Motor neuron (in vitro differentiated cells): ENCODE measurements at regions not wholly inside any gene's neighbourhood (a gene's known extent, or its start where the extent isn't known, plus 50 kb on each side); places are given as distances from the start of the nearest gene placed in this dataset.
"Not testable (repeated sequence)": the region's sequence is repeated elsewhere in the genome, so short reads cannot be mapped to it uniquely, and the experiment has no call there.

Experiments used
- ATAC-seq, 8 experiments: fragments of 200-7000 bp; cut with Tn5 transposase; replicated peaks in 6 of 8; 2 replicates each; pipeline ENCODE4 v1.8.0; 2021; ENCODE audit warnings: mild to moderate bottlenecking in 8 of 8, moderate library complexity in 8 of 8
- H3K27ac ChIP-seq, 2 donors: fragments of 250-450 bp; sonication (Bioruptor Pico); 2 replicates each; pipeline ENCODE4 v1.9.0; 2021; ENCODE audit warnings: antibody characterized with exemption in 2 of 2, mild to moderate bottlenecking in 2 of 2, moderate library complexity in 1 of 2
- H3K4me1 ChIP-seq, 2 donors: fragments of 250-450 bp; sonication (Bioruptor Pico); replicated peaks in 1 of 2; 2 replicates each; pipeline ENCODE4 v1.6.1; 2021; ENCODE audit warnings: antibody characterized with exemption in 2 of 2, mild to moderate bottlenecking in 2 of 2, moderate library complexity in 1 of 2
- H3K4me3 ChIP-seq, 5 donors: fragments of 250-450 bp; sonication (Bioruptor Pico); 2 replicates each; pipeline ENCODE4 v1.9.0; 2021; ENCODE audit warnings: antibody characterized with exemption in 5 of 5, mild to moderate bottlenecking in 5 of 5, moderate library complexity in 4 of 5
- WGBS, 10 experiments: fragments of 450-650 bp; shearing (Covaris generic); methylation state at CpG; one replicate each; pipeline ENCODE4 v1.0.0; 2022; 5-methylcytosine and 5-hydroxymethylcytosine counted together
- in situ Hi-C, 9 experiments: fragments of 400-800 bp; cut with MboI; loops; one replicate each; pipeline ENCODE4 v1.15.0; 2021; ENCODE audit warnings: low sequenced_read_pairs in 9 of 9, low pct_unique_long_range_greater_than_20kb in 2 of 9; ENCODE audit not compliant: unreplicated experiment in 9 of 9

- in situ Hi-C loops = no loop called here
- Histone ChIP-seq H3K4me3 (no peak overlapping the region), H3K27ac (no peak overlapping the region), H3K4me1 (peaks cover 0 to 3% of the 10 kb centered on the region in 2 donors)
- 0 to 93% (median 88%) methylated on average over 1 to 6 of the region's 14 CpGs; no CpG with 5 or more reads in 3 of the 10 experiments for WGBS, 10 experiments
- ATAC-seq = no peak
Measured at GRCh38 chr10:131829156-131829930, 71.5 kb upstream of the PPP2R2D start.

GRCh38 chr10:131830446-131831130 lies 70.2 kb upstream of the PPP2R2D start:
- Histone ChIP-seq H3K4me3 (no peak overlapping the region), H3K4me1 (no peaks in the 10 kb centered on the region), H3K27ac (no peak overlapping the region)
- in situ Hi-C loops = no loop called here
- 35 to 90% (median 78%) methylated on average over 1 to 9 of the region's 13 CpGs; no CpG with 5 or more reads in 4 of the 10 experiments for WGBS, 10 experiments
- ATAC-seq = no peak

- Histone ChIP-seq H3K27ac (no peak overlapping the region), H3K4me3 (no peak overlapping the region), H3K4me1 (no peaks in the 10 kb centered on the region)
- 94% methylated on average over 2 of the region's 14 CpGs; no CpG with 5 or more reads in 9 of the 10 experiments for WGBS, 10 experiments
- ATAC-seq = no peak
- in situ Hi-C loops = no loop called here
Measured at GRCh38 chr10:131831561-131831960, 69.2 kb upstream of the PPP2R2D start.

DNA sequence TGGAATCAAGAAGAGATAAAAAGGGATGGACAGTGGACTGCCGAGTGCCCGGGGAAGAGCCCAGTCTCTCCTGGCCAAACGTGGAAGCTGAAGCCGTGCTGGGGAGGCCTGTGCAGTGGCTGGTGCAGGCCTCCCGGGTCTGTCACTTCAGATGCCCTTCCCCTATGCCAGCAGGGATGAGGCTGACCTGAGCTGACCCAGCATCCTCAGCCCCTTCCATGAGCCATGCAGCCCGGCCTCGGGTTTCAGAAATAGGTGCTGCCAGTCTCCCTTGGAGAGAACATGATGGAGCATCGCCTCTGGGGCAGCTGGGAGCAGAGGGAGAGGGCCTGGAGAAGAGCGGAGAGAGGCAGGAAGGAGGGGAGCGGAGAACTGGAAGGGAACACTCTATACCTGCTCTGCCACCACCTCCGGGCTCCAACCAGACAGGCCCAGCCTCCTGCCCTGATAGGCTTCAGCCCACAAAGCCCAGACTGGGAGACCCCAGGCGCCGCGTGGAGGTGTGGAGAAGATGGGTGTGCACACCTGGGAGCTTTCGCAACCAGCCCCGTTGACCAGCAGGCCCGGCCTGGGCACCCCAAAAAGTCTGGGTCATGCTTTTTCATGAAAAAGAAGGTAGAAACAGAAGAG lies 68.6 kb upstream of the PPP2R2D start:
- no peaks in the 10 kb centered on the region for H3K4me1 ChIP-seq
- ATAC-seq = no peak
- in situ Hi-C loops = no loop called here
- WGBS, 10 experiments = 20 to 92% (median 76%) methylated on average over 1 to 13 of the region's 17 CpGs; no CpG with 5 or more reads in 6 of the 10 experiments
- H3K4me3 ChIP-seq = no peak overlapping the region
- H3K27ac ChIP-seq = no peak overlapping the region

GRCh38 chr10:131833013-131833412 lies 67.8 kb upstream of the PPP2R2D start:
- Histone ChIP-seq H3K4me3 (no peak overlapping the region), H3K4me1 (no peaks in the 10 kb centered on the region), H3K27ac (no peak overlapping the region)
- WGBS, 10 experiments = 17 to 100% (median 79%) methylated on average over 1 to 4 of the region's 5 CpGs; no CpG with 5 or more reads in 2 of the 10 experiments
- ATAC-seq = peak in 5 of 8 experiments; percentile 65 to 96 (median 92)
- in situ Hi-C loops = no loop called here

GRCh38 chr10:131833446-131834080 lies 67.2 kb upstream of the PPP2R2D start:
- WGBS, 10 experiments = 24 to 91% (median 84%) methylated on average over 3 to 6 of the region's 14 CpGs; no CpG with 5 or more reads in 6 of the 10 experiments
- H3K4me1 ChIP-seq = no peaks in the 10 kb centered on the region
- peak in 5 of 8 experiments; percentile 18 to 76 (median 53) for ATAC-seq

DNA sequence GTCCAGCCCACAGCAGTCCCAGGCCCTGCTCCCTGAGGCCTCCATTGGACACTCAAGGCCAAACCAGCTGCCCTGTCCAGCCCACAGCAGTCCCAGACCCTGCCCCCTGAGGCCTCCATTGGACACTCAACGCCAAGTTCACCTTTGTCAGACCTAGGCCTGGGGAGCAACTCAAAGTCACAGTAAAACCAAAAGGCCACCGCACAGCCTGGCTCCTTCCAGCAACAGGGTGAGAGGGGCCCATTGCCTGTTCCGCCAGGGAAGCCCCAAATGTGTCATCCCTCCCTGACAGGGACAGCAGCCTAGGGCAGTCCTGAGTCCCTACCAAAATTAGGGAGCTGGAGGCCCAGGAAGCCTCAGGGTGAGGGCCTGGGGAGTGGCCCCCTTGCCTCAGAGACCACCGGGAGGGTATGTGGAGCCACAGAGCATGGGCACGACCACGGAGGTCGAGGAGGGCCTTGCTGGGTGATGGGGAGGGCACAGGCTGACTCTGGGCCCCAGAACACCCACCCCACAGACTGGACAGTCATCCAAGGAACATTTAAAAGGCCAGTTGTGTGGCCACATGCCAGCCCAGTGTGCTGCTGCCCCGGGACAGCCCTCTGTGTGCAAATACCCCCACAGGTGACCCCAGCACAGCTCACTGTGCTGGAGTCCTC lies 66.5 kb upstream of the PPP2R2D start:
- Histone ChIP-seq H3K4me3 (no peak overlapping the region), H3K4me1 (no peaks in the 10 kb centered on the region), H3K27ac (no peak overlapping the region)
- ATAC-seq = no peak
- WGBS, 10 experiments = 22 to 100% methylated on average over 1 to 3 of the region's 8 CpGs; no CpG with 5 or more reads in 8 of the 10 experiments
- in situ Hi-C loops = no loop called here

More at GRCh38 chr10:131833446-131834080, 67.2 kb upstream of the PPP2R2D start:
- in situ Hi-C loops = no loop called here
- Histone ChIP-seq H3K4me3 (no peak overlapping the region), H3K27ac (no peak overlapping the region)

GRCh38 chr10:131838966-131839742 lies 61.7 kb upstream of the PPP2R2D start:
- in situ Hi-C loops = no loop called here
- H3K27ac ChIP-seq = peak overlapping the region in 1 of 2 donors; percentile 61
- peak in 5 of 8 experiments; percentile 47 to 82 (median 67) for ATAC-seq
- 0 to 100% (median 51%) methylated on average over 1 to 10 of the region's 16 CpGs; no CpG with 5 or more reads in 4 of the 10 experiments for WGBS, 10 experiments
- H3K4me3 ChIP-seq = no peak overlapping the region
- H3K4me1 ChIP-seq = no peaks in the 10 kb centered on the region

- ATAC-seq = peak in 3 of 8 experiments; percentile 17 to 49 (median 35)
- H3K4me1 ChIP-seq, H3K4me3 ChIP-seq, in situ Hi-C loops, H3K27ac ChIP-seq: not testable (repeated sequence)
- WGBS, 10 experiments = 29 to 100% (median 79%) methylated on average over 1 to 10 of the region's 15 CpGs; no CpG with 5 or more reads in 2 of the 10 experiments
Measured at GRCh38 chr10:131839880-131840787, 60.7 kb upstream of the PPP2R2D start.

- ATAC-seq = no peak
- in situ Hi-C loops = no loop called here
- Histone ChIP-seq H3K27ac (no peak overlapping the region), H3K4me3 (no peak overlapping the region), H3K4me1 (no peaks in the 10 kb centered on the region)
- WGBS, 10 experiments = 0 to 100% (median 50%) methylated on average over 1 to 2 of the region's 3 CpGs; no CpG with 5 or more reads in 6 of the 10 experiments
Measured at GRCh38 chr10:131840788-131841118, 60.1 kb upstream of the PPP2R2D start.

DNA sequence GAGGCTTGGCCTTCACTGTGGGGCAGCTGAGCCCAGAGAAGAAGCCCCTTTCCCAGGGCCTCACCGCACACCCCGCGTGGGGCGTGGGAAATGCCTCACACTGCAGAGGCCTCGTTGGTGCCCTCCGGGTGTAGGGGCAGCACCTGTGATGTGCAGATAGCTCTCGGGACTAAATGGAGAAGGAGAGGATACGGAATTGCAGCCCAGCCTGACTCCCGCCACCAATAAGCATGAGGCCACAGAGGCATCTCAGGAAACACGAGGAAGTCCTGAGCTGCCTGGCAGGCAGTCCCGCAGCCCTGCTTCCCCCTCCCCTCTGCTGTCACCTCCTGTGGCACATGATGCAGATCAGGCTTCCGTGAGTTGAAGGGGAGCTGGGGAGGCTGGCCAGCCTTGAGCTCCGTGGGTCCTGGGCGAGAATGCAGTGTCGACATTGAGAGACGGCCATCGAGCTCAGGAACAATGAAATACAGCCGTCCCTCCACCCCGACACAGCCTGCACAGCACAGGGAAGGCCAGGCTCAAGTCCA lies 59.6 kb upstream of the PPP2R2D start:
- 20 to 66% (median 40%) methylated on average over 1 to 5 of the region's 19 CpGs; no CpG with 5 or more reads in 5 of the 10 experiments for WGBS, 10 experiments
- in situ Hi-C loops = no loop called here
- Histone ChIP-seq H3K4me3 (no peak overlapping the region), H3K27ac (no peak overlapping the region), H3K4me1 (no peaks in the 10 kb centered on the region)
- ATAC-seq = peak in 5 of 8 experiments; percentile 38 to 63 (median 46)
